IMR-90 (cell line): ENCODE measurements at regions not wholly inside any gene's neighbourhood (a gene's known extent, or its start where the extent isn't known, plus 50 kb on each side); places are given as distances from the start of the nearest gene placed in this dataset.

Experiments
- ATAC-seq: fragments of 200-7000 bp; cut with Tn5 transposase; 2 replicates; pipeline ENCODE4 v1.9.1; 2020; ENCODE audit warnings: low read depth, mild to moderate bottlenecking, moderate library complexity
- BruUV-seq: library from RNA; stranded (reverse); fragments of 400-500 nt; replicated peaks from 2 replicates; lab custom pipeline; 2021; lab: Mats Ljungman, UMichigan
- CTCF ChIA-PET: fragments of 300-600 bp; formaldehyde crosslinking; extraction: SDS; loops from one replicate; lab custom pipeline; 2021; ENCODE audit warnings: antibody characterized with exemption; lab: Yijun Ruan, JAX
- POLR2A ChIA-PET: fragments of 300-600 bp; sonication (Branson Sonifier 250); formaldehyde crosslinking; loops from one replicate; lab custom pipeline; 2022; ENCODE audit warnings: antibody characterized with exemption; ENCODE audit not compliant: unreplicated experiment; lab: Charles Lee
- DNase-seq: peaks from one replicate; pipeline ENCODE4 v3.0.0; 2013
- H2AFZ ChIP-seq: replicated peaks from 2 replicates; pipeline ENCODE3; 2013; ENCODE audit warnings: low read length, mild to moderate bottlenecking; ENCODE audit not compliant: poor library complexity
- H2AK5ac ChIP-seq: 2 replicates; pipeline ENCODE4 v1.6.1; 2013; ENCODE audit warnings: low read depth, low read length, inconsistent platforms
- H2AK9ac ChIP-seq: replicated peaks from 2 replicates; pipeline ENCODE3; 2013; ENCODE audit warnings: mild to moderate bottlenecking, low read depth, low read length, moderate library complexity; ENCODE audit not compliant: poor library complexity
- H2BK120ac ChIP-seq: 2 replicates; pipeline ENCODE4 v1.6.1; 2013; ENCODE audit warnings: low read depth, low read length, inconsistent platforms
- H2BK15ac ChIP-seq: 3 replicates; pipeline ENCODE4 v1.6.1; 2013; ENCODE audit warnings: low read depth, low read length, inconsistent platforms
- H2BK20ac ChIP-seq: 2 replicates; pipeline ENCODE4 v1.6.1; 2013; ENCODE audit warnings: low read depth, mild to moderate bottlenecking, inconsistent platforms, low read length, moderate library complexity
- H2BK5ac ChIP-seq: 2 replicates; pipeline ENCODE4 v1.6.1; 2013; ENCODE audit warnings: mild to moderate bottlenecking, low read depth, low read length, inconsistent platforms; ENCODE audit not compliant: poor library complexity, severe bottlenecking
- H3K14ac ChIP-seq: replicated peaks from 2 replicates; pipeline ENCODE4 v1.6.1; 2013; ENCODE audit warnings: low read depth, low read length, inconsistent platforms
- H3K18ac ChIP-seq: 2 replicates; pipeline ENCODE4 v1.6.1; 2013; ENCODE audit warnings: low read depth, low read length, control low read depth
- H3K23ac ChIP-seq: 2 replicates; pipeline ENCODE4 v1.6.1; 2013; ENCODE audit warnings: low read depth, low read length, inconsistent platforms
- H3K27ac ChIP-seq: 2 replicates; pipeline ENCODE4 v1.5.1; 2013; ENCODE audit warnings: mild to moderate bottlenecking, control low read depth, low read length; ENCODE audit not compliant: insufficient read depth
- H3K27me3 ChIP-seq: 2 replicates; pipeline ENCODE4 v1.6.1; 2013; ENCODE audit warnings: low read length; ENCODE audit not compliant: control insufficient read depth, insufficient read depth
- H3K36me3 ChIP-seq: 2 replicates; pipeline ENCODE4 v1.6.1; 2013; ENCODE audit warnings: low read length, mixed read lengths; ENCODE audit not compliant: control insufficient read depth, insufficient read depth
- H3K4ac ChIP-seq: 2 replicates; pipeline ENCODE4 v1.6.1; 2013; ENCODE audit warnings: low read depth, low read length, inconsistent platforms
- H3K4me1 ChIP-seq: 2 replicates; pipeline ENCODE4 v1.6.1; 2013; ENCODE audit warnings: low read length, mixed read lengths; ENCODE audit not compliant: control insufficient read depth, insufficient read depth
- H3K4me2 ChIP-seq: 2 replicates; pipeline ENCODE4 v1.6.1; 2013; ENCODE audit warnings: low read depth, mild to moderate bottlenecking, control low read depth, low read length, moderate library complexity
- H3K4me3 ChIP-seq: 2 replicates; pipeline ENCODE4 v1.5.1; 2013; ENCODE audit warnings: low read depth, mild to moderate bottlenecking, control low read depth, low read length, moderate library complexity; ENCODE audit not compliant: insufficient read depth
- H3K56ac ChIP-seq: 2 replicates; pipeline ENCODE4 v1.6.1; 2013; ENCODE audit warnings: low read length, inconsistent platforms; ENCODE audit not compliant: insufficient read depth; ENCODE audit errors: extremely low read depth
- H3K79me1 ChIP-seq, 2 experiments: 2 replicates each; pipeline ENCODE4 v1.6.1; 2013; ENCODE audit warnings: low read length in 2 of 2, inconsistent platforms in 1 of 2, low read depth in 1 of 2
- H3K9ac ChIP-seq: 2 replicates; pipeline ENCODE4 v1.6.1; 2013; ENCODE audit warnings: low read depth, low read length, control low read depth
- H3K9me1 ChIP-seq: 2 replicates; pipeline ENCODE4 v1.6.1; 2013; ENCODE audit warnings: low read length, inconsistent platforms; ENCODE audit not compliant: insufficient read depth
- H3K9me3 ChIP-seq: 2 replicates; pipeline ENCODE4 v1.6.1; 2013; ENCODE audit warnings: low read length; ENCODE audit not compliant: control insufficient read depth, insufficient read depth
- H4K20me1 ChIP-seq: 2 replicates; pipeline ENCODE4 v1.6.1; 2013; ENCODE audit warnings: low read length, inconsistent platforms; ENCODE audit not compliant: insufficient read depth
- H4K5ac ChIP-seq: 2 replicates; pipeline ENCODE4 v1.6.1; 2013; ENCODE audit warnings: mild to moderate bottlenecking, low read depth, low read length, control low read depth
- H4K8ac ChIP-seq, 2 experiments: 2 replicates each; pipeline ENCODE4 v1.6.1; 2013; ENCODE audit warnings: low read depth in 2 of 2, low read length in 2 of 2, control low read depth in 1 of 2, inconsistent platforms in 1 of 2
- H4K91ac ChIP-seq: 2 replicates; pipeline ENCODE4 v1.6.1; 2013; ENCODE audit warnings: low read depth, low read length, inconsistent platforms; ENCODE audit not compliant: insufficient read depth
- BHLHE40 ChIP-seq: fragments of 150-350 bp; IDR thresholded peaks from 2 replicates; pipeline ENCODE4 v1.6.1; 2016; ENCODE audit warnings: mild to moderate bottlenecking, low read depth, low read length
- CEBPB ChIP-seq: IDR thresholded peaks from 2 replicates; pipeline ENCODE4 v1.6.1; 2012; ENCODE audit warnings: low read depth, low read length, improper control_type of control experiment
- CHD1 ChIP-seq: IDR thresholded peaks from 2 replicates; pipeline ENCODE4 v1.6.1; 2012; ENCODE audit warnings: low read depth, low read length, improper control_type of control experiment
- CTCF ChIP-seq: conservative IDR thresholded peaks from 2 replicates; pipeline ENCODE4 v1.5.1; 2012; ENCODE audit warnings: mild to moderate bottlenecking, low read depth, low read length, improper control_type of control experiment
- FOS ChIP-seq: fragments of 150-350 bp; IDR thresholded peaks from 2 replicates; pipeline ENCODE4 v1.6.1; 2016; ENCODE audit warnings: low read depth, low read length
- MAFK ChIP-seq: IDR thresholded peaks from 2 replicates; pipeline ENCODE4 v1.6.1; 2012; ENCODE audit warnings: low read depth, low read length, improper control_type of control experiment
- MAZ ChIP-seq: IDR thresholded peaks from 2 replicates; pipeline ENCODE4 v1.6.1; 2012; ENCODE audit warnings: low read depth, mild to moderate bottlenecking, low read length, improper control_type of control experiment, moderate library complexity, borderline replicate concordance
- MXI1 ChIP-seq: IDR thresholded peaks from 2 replicates; pipeline ENCODE4 v1.6.1; 2012; ENCODE audit warnings: low read depth, mild to moderate bottlenecking, low read length, moderate library complexity, borderline replicate concordance
- NFE2L2 ChIP-seq: fragments of 150-350 bp; IDR thresholded peaks from 2 replicates; pipeline ENCODE4 v1.6.1; 2016; ENCODE audit warnings: low read depth, mild to moderate bottlenecking, low read length
- POLR2A ChIP-seq: IDR thresholded peaks from 2 replicates; pipeline ENCODE4 v1.6.1; 2012; ENCODE audit warnings: mild to moderate bottlenecking, low read depth, low read length
- RAD21 ChIP-seq: IDR thresholded peaks from 2 replicates; pipeline ENCODE4 v1.6.1; 2012; ENCODE audit warnings: low read length, improper control_type of control experiment
- RCOR1 ChIP-seq: IDR thresholded peaks from 2 replicates; pipeline ENCODE4 v1.6.1; 2012; ENCODE audit warnings: mild to moderate bottlenecking, low read length, improper control_type of control experiment; ENCODE audit not compliant: insufficient replicate concordance
- RFX5 ChIP-seq: IDR thresholded peaks from 2 replicates; pipeline ENCODE4 v1.8.0; 2012; ENCODE audit warnings: low read depth, mild to moderate bottlenecking, low read length, moderate library complexity
- SMC3 ChIP-seq: fragments of 150-350 bp; IDR thresholded peaks from 2 replicates; pipeline ENCODE4 v1.6.1; 2016; ENCODE audit warnings: low read depth, mild to moderate bottlenecking, antibody characterized with exemption, low read length, moderate library complexity
- USF2 ChIP-seq: fragments of 150-350 bp; IDR thresholded peaks from 2 replicates; pipeline ENCODE4 v1.6.1; 2017; ENCODE audit warnings: mild to moderate bottlenecking, antibody characterized with exemption, low read length, low read depth
- WGBS, 2 experiments: methylation state at CpG; one replicate each; pipeline versions ENCODE4 v1.1.5 to v1.1.7; 2013; ENCODE audit warnings: missing lambda C conversion rate in 2 of 2; ENCODE audit not compliant: insufficient read length in 1 of 2; ENCODE audit errors: extremely low coverage in 2 of 2; 5-methylcytosine and 5-hydroxymethylcytosine counted together
- dilution Hi-C: fragments of 300-500 bp; cut with HindIII; formaldehyde crosslinking; loops from one replicate; pipeline ENCODE4 v1.14.3; 2018; ENCODE audit warnings: low sequenced_read_pairs; ENCODE audit not compliant: unreplicated experiment
- in situ Hi-C: fragments of 300-500 bp; cut with MboI; formaldehyde crosslinking; loops from 3 replicates; pipeline ENCODE4 v1.14.3; 2019; ENCODE audit warnings: low sequenced_read_pairs, inconsistent platforms, mixed read lengths
- intact Hi-C: fragments of 100-400 bp; cut with micrococcal nuclease; formaldehyde crosslinking; loops from 2 replicates; pipeline ENCODE4 v1.10.0; 2022
- TF ChIP-seq, protein P1 (sequence below): fragments of 150-350 bp; IDR thresholded peaks from 2 replicates; pipeline ENCODE4 v1.6.1; 2016; ENCODE audit warnings: low read depth, mild to moderate bottlenecking, low read length, moderate library complexity, borderline replicate concordance

DNA sequence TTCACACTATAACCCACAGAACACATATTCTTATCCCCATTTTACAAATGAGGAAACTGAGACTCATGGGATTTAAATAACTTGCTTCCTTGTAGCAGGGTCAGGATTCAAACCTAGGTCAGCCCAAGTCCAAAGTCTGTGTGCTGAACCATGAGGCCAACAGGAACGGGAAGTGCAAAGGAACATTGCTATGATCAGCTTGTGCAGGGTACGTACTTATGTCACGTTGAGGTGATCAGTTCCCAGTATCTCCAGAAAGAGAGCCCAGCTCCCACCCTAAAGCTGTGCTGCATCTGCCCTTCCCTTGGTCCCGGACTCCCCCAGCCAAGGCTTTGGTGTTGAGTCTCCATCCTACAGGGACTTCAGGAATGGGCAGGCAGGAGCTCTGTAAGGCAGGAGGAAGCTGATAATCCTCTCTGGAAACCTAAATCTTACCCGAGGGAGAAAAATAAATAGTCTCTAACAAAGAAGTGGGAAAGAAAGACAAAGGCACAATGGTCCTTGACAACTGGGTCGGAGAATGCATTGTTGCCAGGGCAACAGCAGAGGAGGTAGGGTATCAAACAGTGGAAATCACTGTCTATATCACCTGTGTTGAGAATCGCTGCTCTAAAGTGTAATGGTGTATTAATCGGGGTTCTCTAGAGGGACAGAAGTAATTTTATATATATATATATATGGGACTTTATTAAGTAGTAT lies 82.5 kb upstream of the FICD start:
- TF ChIP-seq MAFK = no peak
- no peak for TF ChIP-seq RFX5
- TF ChIP-seq SMC3 = no peak
- no peak for TF ChIP-seq CHD1
- no peak for TF ChIP-seq USF2
- no peak for TF ChIP-seq NFE2L2
- no peak for TF ChIP-seq POLR2A
- no peak for TF ChIP-seq BHLHE40
- TF ChIP-seq FOS = no peak
- no peak for TF ChIP-seq MAZ
- TF ChIP-seq CEBPB = no peak
- TF ChIP-seq, protein P1, sequence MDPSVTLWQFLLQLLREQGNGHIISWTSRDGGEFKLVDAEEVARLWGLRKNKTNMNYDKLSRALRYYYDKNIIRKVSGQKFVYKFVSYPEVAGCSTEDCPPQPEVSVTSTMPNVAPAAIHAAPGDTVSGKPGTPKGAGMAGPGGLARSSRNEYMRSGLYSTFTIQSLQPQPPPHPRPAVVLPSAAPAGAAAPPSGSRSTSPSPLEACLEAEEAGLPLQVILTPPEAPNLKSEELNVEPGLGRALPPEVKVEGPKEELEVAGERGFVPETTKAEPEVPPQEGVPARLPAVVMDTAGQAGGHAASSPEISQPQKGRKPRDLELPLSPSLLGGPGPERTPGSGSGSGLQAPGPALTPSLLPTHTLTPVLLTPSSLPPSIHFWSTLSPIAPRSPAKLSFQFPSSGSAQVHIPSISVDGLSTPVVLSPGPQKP = no peak
- no peak for TF ChIP-seq CTCF
- no peak for TF ChIP-seq MXI1
- no peak for TF ChIP-seq RAD21
- TF ChIP-seq RCOR1 = no peak
- intact Hi-C loops = no loop called here
- WGBS, 2 experiments = 50% methylated on average over 2 of the region's 8 CpGs; no CpG with 5 or more reads in 1 of the 2 experiments
- Histone ChIP-seq H4K20me1 (no peaks in the 10 kb centered on the region), H3K14ac (no peak overlapping the region), H3K9me3 (no peaks in the 10 kb centered on the region), H2BK20ac (no peak overlapping the region), H2BK120ac (no peak overlapping the region), H2AK5ac (no peak overlapping the region), H3K4ac (no peak overlapping the region), H2AFZ (no peak overlapping the region), H3K27ac (no peak overlapping the region), H4K91ac (no peak overlapping the region), H3K9me1 (no peaks in the 10 kb centered on the region), H3K27me3 (no peaks in the 10 kb centered on the region), H3K4me1 (no peaks in the 10 kb centered on the region), H2AK9ac (no peak overlapping the region), H3K56ac (no peak overlapping the region), H4K8ac (no peak overlapping the region), H3K9ac (no peak overlapping the region), H3K23ac (no peak overlapping the region), H3K79me1 (no peaks in the 10 kb centered on the region), H2BK5ac (no peak overlapping the region), H4K5ac (no peak overlapping the region), H3K4me2 (no peak overlapping the region), H3K36me3 (no peaks in the 10 kb centered on the region), H3K4me3 (no peak overlapping the region), H3K18ac (no peak overlapping the region), H2BK15ac (no peak overlapping the region)
- ChIA-PET CTCF (no interaction called here), POLR2A (no interaction called here)
- dilution Hi-C loops = no loop called here
- BruUV-seq = no TSS peak
- ATAC-seq = no peak
- in situ Hi-C loops = no loop called here
- no peak for DNase-seq
